ENCODE measurements at regions not wholly inside any gene's neighbourhood (a gene's known extent, or its start where the extent isn't known, plus 50 kb on each side); places are given as distances from the start of the nearest gene placed in this dataset.

GRCh38 chr15:29571792-29572431, 250.4 kb downstream of the TJP1 start:
- no peaks in the 10 kb centered on the region for H4K20me1 ChIP-seq (ENCODE audit: control insufficient read depth, insufficient read depth, insufficient read length)
- peaks cover 3% of the 10 kb centered on the region; the same call in 1 of the 2 replicates for H3K79me2 ChIP-seq (ENCODE audit: insufficient read depth, low read length)
- peaks cover 11% of the 10 kb centered on the region; the same call in 1 of the 2 replicates for H3K4me1 ChIP-seq (ENCODE audit: insufficient read depth, low read length)
- no peak overlapping the region for H3K14ac ChIP-seq (ENCODE audit: insufficient read depth, low read length)
- TF ChIP-seq CTCF (conservative IDR thresholded peaks at IDR 0.05), result no peak
- no peak overlapping the region for H3K4ac ChIP-seq (ENCODE audit: low read depth, low read length)
- peaks cover 7% of the 10 kb centered on the region; the same call in 1 of the 2 replicates for H3K27me3 ChIP-seq (ENCODE audit: insufficient read depth, low read length)
- no peak overlapping the region for H3K23ac ChIP-seq (ENCODE audit: insufficient read length, low read depth, low read length)
- H2BK5ac ChIP-seq (ENCODE audit: insufficient read length, low read length), result no peak overlapping the region
- no peak overlapping the region for H2BK12ac ChIP-seq (ENCODE audit: insufficient read length, low read depth, low read length)
- no peak for DNase-seq
- no peak overlapping the region for H3K9ac ChIP-seq (ENCODE audit: extremely low read depth, insufficient read length, low read length)
- H3K27ac ChIP-seq (ENCODE audit: insufficient read length, low read depth, low read length), result no peak overlapping the region
- H3K27me3 Mint-ChIP-seq (ENCODE audit: low read depth), result peaks cover 64% of the 10 kb centered on the region
- no CpG with 5 or more reads among the region's 14 CpGs for WGBS (ENCODE audit: extremely low coverage, insufficient read length, low lambda C conversion rate)
- H4K8ac ChIP-seq (replicated peaks; ENCODE audit: insufficient read length, low read depth, low read length), result no peak overlapping the region
- peaks cover 28 to 29% of the 10 kb centered on the region in 2 experiments for H3K4me1 Mint-ChIP-seq
- no peak overlapping the region for H2BK15ac ChIP-seq (ENCODE audit: low read depth, low read length)
- H2BK120ac ChIP-seq (ENCODE audit: low read depth, low read length, poor library complexity, severe bottlenecking), result no peak overlapping the region
- H3K79me1 ChIP-seq (ENCODE audit: insufficient read depth, low read depth, low read length, poor library complexity, severe bottlenecking), result no peaks in the 10 kb centered on the region
- no peaks in the 10 kb centered on the region for H3K9me3 ChIP-seq (ENCODE audit: control insufficient read depth, low read depth, low read length)
- peaks cover 0 to 2% of the 10 kb centered on the region in 2 experiments; a peak in 1 of 5 replicates for H3K9me3 Mint-ChIP-seq
- H3K36me3 Mint-ChIP-seq (ENCODE audit: insufficient read depth in 1 of 3, low read depth in 3 of 3), result peaks cover 0 to 4% (median 0%) of the 10 kb centered on the region in 3 experiments; a peak in 3 of 7 replicates
- no peak overlapping the region for H3T11ph ChIP-seq (ENCODE audit: low read length)
- H3K18ac ChIP-seq (ENCODE audit: insufficient read length, low read depth, low read length), result no peak overlapping the region
- no peak overlapping the region for H4K5ac ChIP-seq (ENCODE audit: insufficient read length, low read depth, low read length)
- H2AK5ac ChIP-seq (ENCODE audit: insufficient read length, low read length), result no peak overlapping the region
- H3K4me3 Mint-ChIP-seq, result peak overlapping the region; percentile 64 to 76
- H2BK20ac ChIP-seq (ENCODE audit: low read depth, low read length, poor library complexity, severe bottlenecking), result no peak overlapping the region
- H4K91ac ChIP-seq (ENCODE audit: insufficient read length, low read depth, low read length), result no peak overlapping the region
- H2AFZ ChIP-seq (ENCODE audit: low read length), result no peak overlapping the region
- H3K27ac Mint-ChIP-seq, result no peak overlapping the region
- H3K56ac ChIP-seq (ENCODE audit: insufficient read length, low read depth, low read length), result no peak overlapping the region
- peaks cover 14% of the 10 kb centered on the region for H3K23me2 ChIP-seq (ENCODE audit: insufficient read length, low read depth, low read length, poor library complexity, severe bottlenecking)
- peak overlapping the region; percentile 71 for H3K4me2 ChIP-seq (ENCODE audit: insufficient read depth, insufficient read length, low read length)

Data from H9 (cell line).